Kidney glomerular epithelial cell (primary cell): ENCODE measurements at regions not wholly inside any gene's neighbourhood (a gene's known extent, or its start where the extent isn't known, plus 50 kb on each side); places are given as distances from the start of the nearest gene placed in this dataset.
A peak's percentile ranks its signal among the peaks of the same experiment; 100 is the strongest.

Experiments used
- DNase-seq: peaks from one replicate; lab custom pipeline; 2025; lab: John Stamatoyannopoulos, UW

- DNase-seq = no peak
Observed at GRCh38 chr16:64826374-64826773, 295.5 kb downstream of the CDH11 start.

GRCh38 chr16:64823481-64824075 lies 298.3 kb downstream of the CDH11 start:
- DNase-seq = no peak

GRCh38 chr16:64809876-64810629 lies 311.8 kb downstream of the CDH11 start:
- DNase-seq = no peak

- DNase-seq = no peak
Observed at GRCh38 chr16:64808474-64808873, 313.4 kb downstream of the CDH11 start.

GRCh38 chr16:64791756-64792155 lies 330.1 kb downstream of the CDH11 start:
- DNase-seq = no peak

- no peak for DNase-seq
Observed at GRCh38 chr16:64784635-64785034, 337.2 kb downstream of the CDH11 start.

GRCh38 chr16:64782484-64782883 lies 339.4 kb downstream of the CDH11 start:
- DNase-seq = no peak

- DNase-seq = no peak
Observed at GRCh38 chr16:64780445-64780844, 341.4 kb downstream of the CDH11 start.

GRCh38 chr16:64778777-64779176 lies 343.1 kb downstream of the CDH11 start:
- no peak for DNase-seq

- DNase-seq = no peak
Observed at GRCh38 chr16:64773638-64774037, 348.2 kb downstream of the CDH11 start.

- DNase-seq = no peak
Observed at GRCh38 chr16:64773184-64773583, 348.7 kb downstream of the CDH11 start.

- DNase-seq = no peak
Observed at GRCh38 chr16:64771273-64771672, 350.6 kb downstream of the CDH11 start.

GRCh38 chr16:64762211-64762610 lies 359.7 kb downstream of the CDH11 start:
- no peak for DNase-seq

GRCh38 chr16:64754279-64754678 lies 367.6 kb downstream of the CDH11 start:
- no peak for DNase-seq

- DNase-seq = peak; percentile 12
Observed at GRCh38 chr16:64751906-64752305, 370.0 kb downstream of the CDH11 start.

- DNase-seq = no peak
Observed at GRCh38 chr16:64749346-64749745, 372.5 kb downstream of the CDH11 start.

GRCh38 chr16:64745258-64745930 lies 376.5 kb downstream of the CDH11 start:
- DNase-seq = no peak

GRCh38 chr16:64742455-64743223 lies 379.2 kb downstream of the CDH11 start:
- DNase-seq = no peak

- no peak for DNase-seq
Observed at GRCh38 chr16:64740261-64740660, 381.6 kb downstream of the CDH11 start.

GRCh38 chr16:64738321-64738960 lies 383.4 kb downstream of the CDH11 start:
- peak; percentile 69 for DNase-seq

GRCh38 chr16:64736857-64737256 lies 385.0 kb downstream of the CDH11 start:
- DNase-seq = no peak

- no peak for DNase-seq
Observed at GRCh38 chr16:64731891-64732290, 390.0 kb downstream of the CDH11 start.
